AG20443 (cell line): ENCODE measurements at regions not wholly inside any gene's neighbourhood (a gene's known extent, or its start where the extent isn't known, plus 50 kb on each side); places are given as distances from the start of the nearest gene placed in this dataset.
"Not testable (repeated sequence)": the region's sequence is repeated elsewhere in the genome, so short reads cannot be mapped to it uniquely, and the experiment has no call there.

Source experiments
- DNase-seq: peaks from one replicate; pipeline ENCODE4 v3.0.0; 2012; ENCODE audit warnings: low spot score, mixed read lengths

GRCh38 chr18:76307293-76307690, 187.8 kb downstream of the ZNF516 start:
- no peak for DNase-seq

- no peak for DNase-seq
Observed at GRCh38 chr18:76306685-76307292, 188.3 kb downstream of the ZNF516 start.

- no peak for DNase-seq
Observed at GRCh38 chr18:76285866-76286265, 209.2 kb downstream of the ZNF516 start.

GRCh38 chr18:76281565-76281964, 213.5 kb downstream of the ZNF516 start:
- DNase-seq: no peak

- DNase-seq: no peak
Observed at GRCh38 chr18:76277801-76278200, 217.2 kb downstream of the ZNF516 start.

- DNase-seq: peak; percentile 39
Observed at GRCh38 chr18:76275727-76276313, 219.2 kb downstream of the ZNF516 start.

- DNase-seq: peak; percentile 51
Observed at GRCh38 chr18:76274468-76275289, 220.4 kb downstream of the ZNF516 start.

GRCh38 chr18:76273956-76274355, 221.1 kb downstream of the ZNF516 start:
- no peak for DNase-seq

GRCh38 chr18:76273036-76273545, 222.0 kb downstream of the ZNF516 start:
- no peak for DNase-seq

GRCh38 chr18:76267423-76267822, 227.6 kb downstream of the ZNF516 start:
- not testable (repeated sequence) for DNase-seq

GRCh38 chr18:76266236-76266991, 228.6 kb downstream of the ZNF516 start:
- no peak for DNase-seq

GRCh38 chr18:76265497-76266235, 229.4 kb downstream of the ZNF516 start:
- peak; percentile 76 for DNase-seq

- no peak for DNase-seq
Observed at GRCh38 chr18:76264876-76265250, 230.2 kb downstream of the ZNF516 start.

- no peak for DNase-seq
Observed at GRCh38 chr18:76264198-76264875, 230.7 kb downstream of the ZNF516 start.

GRCh38 chr18:76263046-76264005, 231.7 kb downstream of the ZNF516 start:
- DNase-seq: no peak

- no peak for DNase-seq
Observed at GRCh38 chr18:76260941-76261472, 234.0 kb downstream of the ZNF516 start.

GRCh38 chr18:76259711-76260110, 235.3 kb downstream of the ZNF516 start:
- no peak for DNase-seq

GRCh38 chr18:76259096-76259495, 235.9 kb downstream of the ZNF516 start:
- DNase-seq: no peak

- no peak for DNase-seq
Observed at GRCh38 chr18:76258209-76258608, 236.8 kb downstream of the ZNF516 start.
